HG03135 (cell line): ENCODE measurements at regions not wholly inside any gene's neighbourhood (a gene's known extent, or its start where the extent isn't known, plus 50 kb on each side); places are given as distances from the start of the nearest gene placed in this dataset.
"Not testable (repeated sequence)": the region's sequence is repeated elsewhere in the genome, so short reads cannot be mapped to it uniquely, and the experiment has no call there.

Experiments
- ATAC-seq: cut with Tn5 transposase; IDR thresholded peaks from one replicate; pipeline ENCODE4 v1.9.1; 2021; ENCODE audit warnings: mild to moderate bottlenecking, moderate library complexity; ENCODE audit not compliant: unreplicated experiment

- no peak for ATAC-seq
These were observed 674.3 kb downstream of the TMEM121 start for GRCh38 chr14:106200541-106201315.

DNA sequence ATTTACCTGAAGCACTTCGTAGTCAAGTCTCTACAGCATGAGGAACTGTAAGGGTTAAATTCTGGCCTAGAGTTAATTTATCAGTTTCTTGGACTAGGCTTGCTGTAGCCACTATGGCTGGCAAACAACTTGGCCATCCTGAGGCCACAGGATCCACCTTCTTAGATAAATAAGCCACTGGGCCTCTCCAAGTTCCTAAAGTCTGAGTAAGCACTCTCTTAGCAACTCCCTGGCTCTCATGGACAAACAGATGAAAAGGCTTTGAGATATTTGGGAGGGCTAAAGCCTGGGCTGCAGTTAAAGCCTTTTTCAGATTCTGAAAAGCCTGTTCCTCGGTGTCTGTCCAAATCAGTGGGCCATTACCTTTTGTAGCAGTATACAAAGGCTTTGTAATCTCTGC, 675.0 kb downstream of the TMEM121 start:
- no peak for ATAC-seq

- ATAC-seq: no peak
These were observed 677.1 kb downstream of the TMEM121 start for GRCh38 chr14:106203438-106203837.

GRCh38 chr14:106204063-106204462, 677.7 kb downstream of the TMEM121 start:
- no peak for ATAC-seq

GRCh38 chr14:106207316-106207715, 680.9 kb downstream of the TMEM121 start:
- ATAC-seq: no peak

- no peak for ATAC-seq
These were observed 682.4 kb downstream of the TMEM121 start for GRCh38 chr14:106208794-106209193.

- no peak for ATAC-seq
These were observed 683.4 kb downstream of the TMEM121 start for GRCh38 chr14:106209755-106210154.

DNA sequence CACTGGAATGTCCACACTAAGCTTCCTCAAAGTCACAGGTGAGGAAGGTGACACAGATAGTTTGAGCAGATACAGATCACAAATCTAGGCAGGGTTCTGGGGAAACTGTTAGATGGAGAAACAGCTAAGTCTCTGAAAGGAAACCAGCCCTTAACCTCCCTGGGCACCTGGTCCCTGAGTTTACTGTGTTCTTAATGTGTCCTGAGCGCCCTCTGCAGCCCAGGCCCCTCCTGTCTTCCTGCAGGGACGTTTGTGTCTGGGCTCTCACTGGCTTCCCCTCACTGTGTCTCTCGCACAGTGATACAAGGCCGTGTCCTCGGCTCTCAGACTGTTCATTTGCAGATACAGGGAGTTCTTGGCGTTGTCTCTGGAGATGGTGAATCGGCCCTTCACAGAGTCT, 684.3 kb downstream of the TMEM121 start:
- ATAC-seq: no peak

- no peak for ATAC-seq
These were observed 685.0 kb downstream of the TMEM121 start for GRCh38 chr14:106211334-106211900.

- ATAC-seq: no peak
These were observed 688.8 kb downstream of the TMEM121 start for GRCh38 chr14:106215229-106215628.

- ATAC-seq: no peak
These were observed 690.3 kb downstream of the TMEM121 start for GRCh38 chr14:106216679-106217078.

DNA sequence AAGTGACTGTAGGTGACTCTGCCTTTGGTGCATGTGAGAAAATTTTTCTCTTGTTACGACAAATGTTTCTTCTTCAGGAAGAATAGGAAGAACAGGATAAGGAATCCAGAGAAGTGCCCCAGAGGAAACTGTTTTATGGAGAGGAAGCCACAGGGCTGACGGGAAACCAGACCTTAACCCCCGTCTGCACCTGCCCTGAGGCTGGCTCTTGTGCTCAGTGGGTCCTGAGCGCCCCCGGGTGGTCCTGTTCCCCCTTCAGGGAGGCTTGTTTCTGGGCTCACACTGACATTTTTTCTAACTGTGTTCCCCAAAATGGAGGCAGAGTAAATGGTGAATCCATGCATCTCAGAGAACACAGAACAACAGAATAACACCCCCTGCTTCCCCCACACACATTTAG, 691.8 kb downstream of the TMEM121 start:
- no peak for ATAC-seq

DNA sequence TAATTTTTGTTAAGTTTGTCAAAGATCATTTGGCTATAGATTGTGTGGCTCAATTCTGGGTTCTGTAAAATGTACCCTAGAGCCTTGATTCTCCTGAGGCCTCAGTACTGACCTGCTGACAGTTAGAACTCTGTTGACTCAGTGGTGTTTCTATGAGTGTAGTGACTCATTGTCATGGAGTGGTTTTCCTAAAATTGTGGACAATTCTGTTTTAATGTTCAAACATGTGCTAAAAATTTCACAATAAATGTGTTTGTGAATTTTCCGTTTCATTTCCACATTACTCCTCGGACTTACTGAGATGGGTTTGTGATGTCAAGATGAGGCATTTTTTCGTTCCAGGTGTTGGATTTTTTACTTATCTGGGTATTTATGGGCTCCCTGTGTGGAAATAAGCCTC, 695.9 kb downstream of the TMEM121 start:
- no peak for ATAC-seq

- ATAC-seq: no peak
These were observed 696.3 kb downstream of the TMEM121 start for GRCh38 chr14:106222731-106223130.

DNA sequence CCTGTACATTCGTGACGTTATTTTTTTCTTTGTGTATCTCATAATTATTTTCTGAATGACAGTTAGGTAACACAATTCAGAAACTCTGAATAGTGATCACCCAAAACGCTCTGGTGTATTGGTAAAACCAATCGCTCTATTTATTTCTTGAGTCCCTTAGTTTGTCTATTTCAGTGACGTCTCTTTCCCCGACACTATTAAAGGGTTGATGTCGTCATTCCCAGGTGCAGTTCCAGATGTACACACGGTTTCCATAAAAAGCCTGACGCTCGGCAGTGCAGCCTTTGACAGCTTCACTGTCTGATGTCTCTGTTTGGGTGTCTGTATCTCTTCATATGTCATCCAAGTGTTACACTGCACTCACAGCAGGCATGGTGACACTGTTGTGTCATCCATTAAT, 701.4 kb downstream of the TMEM121 start:
- no peak for ATAC-seq

GRCh38 chr14:106228541-106229158, 702.3 kb downstream of the TMEM121 start:
- ATAC-seq: no peak

DNA sequence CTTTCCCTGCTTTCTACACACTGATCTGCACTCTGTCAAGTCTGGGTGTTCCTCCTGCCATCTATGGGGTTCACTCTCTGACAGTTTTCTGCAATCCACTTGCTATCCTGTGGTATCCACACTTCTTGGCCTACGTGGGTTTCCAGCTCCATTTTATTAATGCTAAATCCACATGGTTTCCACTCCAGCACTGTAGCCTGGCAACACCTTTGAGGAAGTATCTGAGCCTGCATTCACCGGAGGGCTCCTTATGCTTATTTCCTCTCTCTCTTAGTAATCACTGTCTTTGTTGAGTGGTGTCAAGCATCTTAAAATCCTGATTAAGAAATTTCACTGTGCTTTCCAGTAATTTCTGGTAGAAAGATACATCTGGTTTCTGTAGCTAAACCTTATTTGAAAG, 703.7 kb downstream of the TMEM121 start:
- ATAC-seq: no peak

- ATAC-seq: not testable (repeated sequence)
These were observed 706.8 kb downstream of the TMEM121 start for GRCh38 chr14:106233191-106233590.

- ATAC-seq: not testable (repeated sequence)
These were observed 708.3 kb downstream of the TMEM121 start for GRCh38 chr14:106234525-106235254.

GRCh38 chr14:106235356-106236159, 709.2 kb downstream of the TMEM121 start:
- no peak for ATAC-seq
